Uterus (tissue), 2 donors: ENCODE measurements at regions not wholly inside any gene's neighbourhood (a gene's known extent, or its start where the extent isn't known, plus 50 kb on each side); places are given as distances from the start of the nearest gene placed in this dataset.

Experiments
- CTCF ChIP-seq, 4 experiments: fragments of 200-600 bp in 2 of 4; fragments of 450-650 bp in 2 of 4; sonication (generic) in 2 of 4; IDR thresholded peaks; one replicate each; pipeline ENCODE4 v1.5.1; 2016 to 2019; ENCODE audit warnings: antibody characterized with exemption in 4 of 4, mild to moderate bottlenecking in 2 of 4, moderate library complexity in 1 of 4
- POLR2A ChIP-seq, 2 donors: fragments of 450-650 bp; IDR thresholded peaks; one replicate each; pipeline ENCODE4 v1.6.1; 2016; ENCODE audit warnings: antibody characterized with exemption in 2 of 2, mild to moderate bottlenecking in 1 of 2, moderate library complexity in 1 of 2

GRCh38 chr7:20475756-20476155 is 139.7 kb upstream of the ABCB5 start:
- TF ChIP-seq CTCF (IDR thresholded peaks at IDR 0.05) (no peak), POLR2A (IDR thresholded peaks at IDR 0.05) (no peak)
